ENCODE measurements at regions not wholly inside any gene's neighbourhood (a gene's known extent, or its start where the extent isn't known, plus 50 kb on each side); places are given as distances from the start of the nearest gene placed in this dataset.

DNA sequence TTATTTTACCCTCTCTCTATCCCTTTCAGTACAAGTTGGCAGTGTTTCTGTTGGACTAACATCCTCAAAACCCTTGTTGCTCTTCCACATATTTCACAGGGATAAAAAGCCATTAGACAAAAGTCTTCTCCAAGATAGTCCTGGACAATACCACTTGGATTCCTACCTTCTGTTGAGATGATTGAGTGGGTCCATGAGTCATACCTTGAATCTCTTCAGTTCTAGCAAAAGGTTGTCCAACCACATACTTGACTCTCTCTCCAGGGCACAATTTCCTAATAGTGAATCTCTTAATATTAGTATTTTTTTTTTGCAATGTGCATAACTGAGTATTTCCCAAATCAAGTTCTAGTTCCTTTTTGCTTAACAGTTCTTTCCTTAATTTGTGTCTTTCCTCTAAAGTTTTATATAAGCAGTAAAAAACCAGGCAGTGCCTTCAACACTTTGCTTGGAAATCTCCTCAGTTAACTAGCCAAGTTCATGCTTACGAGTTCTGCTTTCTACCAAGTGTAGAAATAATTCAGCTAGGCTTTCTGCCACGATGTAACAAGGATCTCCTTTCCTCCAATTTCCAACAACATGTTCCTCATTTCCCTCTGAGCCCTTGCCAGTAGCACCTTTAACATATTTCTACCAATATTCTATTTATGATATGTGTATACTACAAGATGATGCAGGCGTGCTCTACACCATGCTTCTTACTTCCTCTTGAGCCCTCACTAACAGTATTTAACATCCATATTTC, 68.3 kb upstream of the NEO1 start:
- Histone ChIP-seq H4K20me1 (ENCODE audit: control insufficient read depth, extremely low read depth, insufficient read depth, low read length) (no peaks in the 10 kb centered on the region), H3K4me3 (replicated peaks in 1 of 4; ENCODE audit: control extremely low read depth in 1 of 4, insufficient read depth in 1 of 4, low read depth in 3 of 4, low read length in 4 of 4) (no peak overlapping the region), H3K27me3 (ENCODE audit: control insufficient read depth, insufficient read depth, low read length) (no peaks in the 10 kb centered on the region), H3K9me3 (ENCODE audit: control insufficient read depth, insufficient read depth, low read depth, low read length) (no peaks in the 10 kb centered on the region), H3K9ac (ENCODE audit: insufficient read depth, low read length) (no peak overlapping the region), H3K79me2 (ENCODE audit: control insufficient read depth, insufficient read depth, low read length) (no peaks in the 10 kb centered on the region), H3K27ac (ENCODE audit: insufficient read depth, low read length) (no peak overlapping the region), H2AFZ (ENCODE audit: low read length) (no peak overlapping the region), H3K4me2 (ENCODE audit: extremely low read depth, insufficient read depth, low read length) (no peak overlapping the region), H3K36me3 (ENCODE audit: control insufficient read depth, insufficient read depth, low read length) (no peaks in the 10 kb centered on the region), H3K4me1 (ENCODE audit: control insufficient read depth, extremely low read depth, insufficient read depth, low read length) (no peaks in the 10 kb centered on the region)
- no peak for TF ChIP-seq EZH2 (IDR thresholded peaks at IDR 0.05; ENCODE audit: low read length, missing control alignments)
- TF ChIP-seq, protein P1, sequence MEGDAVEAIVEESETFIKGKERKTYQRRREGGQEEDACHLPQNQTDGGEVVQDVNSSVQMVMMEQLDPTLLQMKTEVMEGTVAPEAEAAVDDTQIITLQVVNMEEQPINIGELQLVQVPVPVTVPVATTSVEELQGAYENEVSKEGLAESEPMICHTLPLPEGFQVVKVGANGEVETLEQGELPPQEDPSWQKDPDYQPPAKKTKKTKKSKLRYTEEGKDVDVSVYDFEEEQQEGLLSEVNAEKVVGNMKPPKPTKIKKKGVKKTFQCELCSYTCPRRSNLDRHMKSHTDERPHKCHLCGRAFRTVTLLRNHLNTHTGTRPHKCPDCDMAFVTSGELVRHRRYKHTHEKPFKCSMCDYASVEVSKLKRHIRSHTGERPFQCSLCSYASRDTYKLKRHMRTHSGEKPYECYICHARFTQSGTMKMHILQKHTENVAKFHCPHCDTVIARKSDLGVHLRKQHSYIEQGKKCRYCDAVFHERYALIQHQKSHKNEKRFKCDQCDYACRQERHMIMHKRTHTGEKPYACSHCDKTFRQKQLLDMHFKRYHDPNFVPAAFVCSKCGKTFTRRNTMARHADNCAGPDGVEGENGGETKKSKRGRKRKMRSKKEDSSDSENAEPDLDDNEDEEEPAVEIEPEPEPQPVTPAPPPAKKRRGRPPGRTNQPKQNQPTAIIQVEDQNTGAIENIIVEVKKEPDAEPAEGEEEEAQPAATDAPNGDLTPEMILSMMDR (conservative IDR thresholded peaks at IDR 0.05 in 1 of 2, IDR thresholded peaks at IDR 0.05 in 1 of 2; ENCODE audit: low read depth in 1 of 2, low read length in 2 of 2), result no peak
- DNase-seq (ENCODE audit: low read depth in 2 of 2), result peak in 1 of 2 donors; percentile 44

DNA sequence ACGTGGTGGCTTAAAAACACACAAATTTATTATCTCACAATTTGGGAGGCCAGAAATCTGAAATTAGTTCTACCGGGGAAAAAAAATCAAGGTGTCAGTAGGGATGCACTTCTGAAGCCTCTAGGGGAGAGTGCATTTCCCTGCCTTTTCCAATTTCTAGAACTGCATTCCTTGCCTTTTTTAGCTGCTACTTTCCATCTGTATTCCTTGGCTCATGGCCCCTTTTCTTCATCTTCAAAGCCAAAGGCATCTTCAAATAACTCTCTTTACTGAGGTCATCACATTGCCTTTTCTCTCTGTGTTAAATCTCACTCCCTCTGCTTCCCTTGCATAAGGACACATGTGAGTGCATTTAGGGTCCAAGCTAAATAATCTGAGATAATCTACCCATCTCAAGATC, 69.5 kb upstream of the NEO1 start:
- DNase-seq (ENCODE audit: low read depth in 2 of 2), result peak in 1 of 2 donors; percentile 68
- H2AFZ ChIP-seq (ENCODE audit: low read length), result no peak overlapping the region
- no peak overlapping the region for H3K4me2 ChIP-seq (ENCODE audit: extremely low read depth, insufficient read depth, low read length)
- no peaks in the 10 kb centered on the region for H4K20me1 ChIP-seq (ENCODE audit: control insufficient read depth, extremely low read depth, insufficient read depth, low read length)
- H3K4me1 ChIP-seq (ENCODE audit: control insufficient read depth, extremely low read depth, insufficient read depth, low read length), result no peaks in the 10 kb centered on the region
- no peaks in the 10 kb centered on the region for H3K9me3 ChIP-seq (ENCODE audit: control insufficient read depth, insufficient read depth, low read depth, low read length)
- no peak for TF ChIP-seq EZH2 (IDR thresholded peaks at IDR 0.05; ENCODE audit: low read length, missing control alignments)
- TF ChIP-seq, protein P1 (conservative IDR thresholded peaks at IDR 0.05 in 1 of 2, IDR thresholded peaks at IDR 0.05 in 1 of 2; ENCODE audit: low read depth in 1 of 2, low read length in 2 of 2), result no peak
- H3K9ac ChIP-seq (ENCODE audit: insufficient read depth, low read length), result no peak overlapping the region
- no peaks in the 10 kb centered on the region for H3K79me2 ChIP-seq (ENCODE audit: control insufficient read depth, insufficient read depth, low read length)
- H3K27ac ChIP-seq (ENCODE audit: insufficient read depth, low read length), result no peak overlapping the region
- H3K36me3 ChIP-seq (ENCODE audit: control insufficient read depth, insufficient read depth, low read length), result no peaks in the 10 kb centered on the region
- no peaks in the 10 kb centered on the region for H3K27me3 ChIP-seq (ENCODE audit: control insufficient read depth, insufficient read depth, low read length)
- no peak overlapping the region for H3K4me3 ChIP-seq (replicated peaks in 1 of 4; ENCODE audit: control extremely low read depth in 1 of 4, insufficient read depth in 1 of 4, low read depth in 3 of 4, low read length in 4 of 4)

DNA sequence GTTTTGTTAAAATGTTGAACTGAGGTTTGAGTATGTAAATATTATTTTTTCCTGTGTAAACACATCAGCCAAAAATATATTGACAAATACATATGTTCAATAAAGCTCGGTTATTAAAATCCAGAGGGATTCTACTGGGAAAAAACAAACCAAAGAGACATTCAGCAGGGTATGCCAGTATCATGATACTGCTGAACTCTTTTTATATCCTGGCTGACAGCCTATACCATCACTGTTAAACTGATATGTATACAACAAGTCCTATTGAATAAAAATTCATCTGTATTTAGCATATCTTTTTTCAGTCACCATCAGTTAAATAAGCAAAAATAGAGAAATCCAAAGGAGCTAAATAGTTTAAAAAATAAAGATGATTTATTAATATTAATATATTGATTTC, 71.6 kb upstream of the NEO1 start:
- H3K27ac ChIP-seq (ENCODE audit: insufficient read depth, low read length), result no peak overlapping the region
- no peak for TF ChIP-seq EZH2 (IDR thresholded peaks at IDR 0.05; ENCODE audit: low read length, missing control alignments)
- TF ChIP-seq, protein P1 (conservative IDR thresholded peaks at IDR 0.05 in 1 of 2, IDR thresholded peaks at IDR 0.05 in 1 of 2; ENCODE audit: low read depth in 1 of 2, low read length in 2 of 2), result no peak

More for the DNA sequence above, 71.6 kb upstream of the NEO1 start:
- H4K20me1 ChIP-seq (ENCODE audit: control insufficient read depth, extremely low read depth, insufficient read depth, low read length), result no peaks in the 10 kb centered on the region
- no peak for DNase-seq (ENCODE audit: low read depth in 2 of 2)
- H3K79me2 ChIP-seq (ENCODE audit: control insufficient read depth, insufficient read depth, low read length), result no peaks in the 10 kb centered on the region
- no peak overlapping the region for H3K4me3 ChIP-seq (replicated peaks in 1 of 4; ENCODE audit: control extremely low read depth in 1 of 4, insufficient read depth in 1 of 4, low read depth in 3 of 4, low read length in 4 of 4)
- no peaks in the 10 kb centered on the region for H3K27me3 ChIP-seq (ENCODE audit: control insufficient read depth, insufficient read depth, low read length)
- no peaks in the 10 kb centered on the region for H3K36me3 ChIP-seq (ENCODE audit: control insufficient read depth, insufficient read depth, low read length)
- no peak overlapping the region for H3K9ac ChIP-seq (ENCODE audit: insufficient read depth, low read length)
- H3K4me2 ChIP-seq (ENCODE audit: extremely low read depth, insufficient read depth, low read length), result no peak overlapping the region
- no peaks in the 10 kb centered on the region for H3K9me3 ChIP-seq (ENCODE audit: control insufficient read depth, insufficient read depth, low read depth, low read length)
- no peaks in the 10 kb centered on the region for H3K4me1 ChIP-seq (ENCODE audit: control insufficient read depth, extremely low read depth, insufficient read depth, low read length)
- no peak overlapping the region for H2AFZ ChIP-seq (ENCODE audit: low read length)
